Kidney (tissue), 13 donors: ENCODE measurements at regions not wholly inside any gene's neighbourhood (a gene's known extent, or its start where the extent isn't known, plus 50 kb on each side); places are given as distances from the start of the nearest gene placed in this dataset.

Source experiments
- DNase-seq, 5 donors: peaks; one replicate each; pipeline ENCODE4 v3.0.0-alpha.2; 2013 to 2020
- FAIRE-seq: peaks from 2 replicates; lab custom pipeline; 2012; peaks lifted over from hg19 to GRCh38; lab: Jason Lieb, UNC
- H3K27ac ChIP-seq, 2 donors: one replicate each; pipeline ENCODE4 v1.7.0; 2013; ENCODE audit warnings: low read depth in 2 of 2, low read length in 2 of 2, inconsistent platforms in 1 of 2
- H3K27me3 ChIP-seq: one replicate; pipeline ENCODE4 v1.7.1; 2013; ENCODE audit warnings: low read length, inconsistent platforms; ENCODE audit not compliant: control insufficient read depth, insufficient read depth
- H3K36me3 ChIP-seq, 3 donors: one replicate each; pipeline versions ENCODE4 v1.7.0 to v1.7.1; 2013; ENCODE audit warnings: low read length in 3 of 3, control low read depth in 1 of 3, inconsistent platforms in 1 of 3; ENCODE audit not compliant: insufficient read depth in 3 of 3, control insufficient read depth in 2 of 3
- H3K4me1 ChIP-seq, 3 donors: one replicate each; pipeline versions ENCODE4 v1.7.0 to v1.7.1; 2013; ENCODE audit warnings: low read length in 3 of 3, inconsistent platforms in 1 of 3, low read depth in 1 of 3; ENCODE audit not compliant: control insufficient read depth in 2 of 3, insufficient read depth in 2 of 3
- H3K4me3 ChIP-seq, 3 donors: one replicate each; pipeline versions ENCODE4 v1.7.0 to v1.8.1; 2013; ENCODE audit warnings: low read length in 3 of 3, control low read depth in 1 of 3, inconsistent platforms in 1 of 3
- H3K9ac ChIP-seq, 3 donors: one replicate each; pipeline versions ENCODE4 v1.7.0 to v1.7.1; 2013; ENCODE audit warnings: low read length in 3 of 3, control low read depth in 1 of 3, inconsistent platforms in 1 of 3
- H3K9me3 ChIP-seq, 3 donors: one replicate each; pipeline versions ENCODE4 v1.7.0 to v1.7.1; 2013; ENCODE audit warnings: low read length in 3 of 3, control low read depth in 1 of 3, inconsistent platforms in 1 of 3; ENCODE audit not compliant: control insufficient read depth in 2 of 3, insufficient read depth in 1 of 3
- CTCF ChIP-seq: IDR thresholded peaks from 3 replicates; pipeline ENCODE4 v1.5.1; 2012; ENCODE audit warnings: mild to moderate bottlenecking, moderate library complexity, borderline replicate concordance; ENCODE audit not compliant: insufficient read depth; ENCODE audit errors: extremely low read depth
- intact Hi-C: fragments of 100-400 bp; cut with DNase I; formaldehyde crosslinking; loops from one replicate; pipeline ENCODE4 v1.11.1; 2022
- donor health status: control.
- donor health status: control.
- donor health status: control.
- donor health status: control.
- donor health status: control.
- donor health status: DM: yes; HTN: yes; CAD: no.
- donor health status: Normal renal cell carcinoma (clear cell type).

- Histone ChIP-seq H3K4me1 (no peaks in the 10 kb centered on the region), H3K27ac (no peak overlapping the region), H3K27me3 (no peaks in the 10 kb centered on the region), H3K9ac (no peak overlapping the region), H3K36me3 (no peaks in the 10 kb centered on the region), H3K4me3 (no peak overlapping the region), H3K9me3 (no peaks in the 10 kb centered on the region)
- FAIRE-seq (no peak), DNase-seq (no peak)
- intact Hi-C loops, result no loop called here
- no peak for TF ChIP-seq CTCF
These were observed 119.3 kb upstream of the ZC3H12A start for GRCh38 chr1:37354876-37355650.

GRCh38 chr1:37358992-37359391 is 115.4 kb upstream of the ZC3H12A start:
- no peaks in the 10 kb centered on the region for H3K9me3 ChIP-seq
- no peak for FAIRE-seq
- H3K4me3 ChIP-seq, result no peak overlapping the region
- TF ChIP-seq CTCF, result no peak
- H3K36me3 ChIP-seq, result no peaks in the 10 kb centered on the region
- intact Hi-C loops, result no loop called here
- no peaks in the 10 kb centered on the region for H3K4me1 ChIP-seq
- no peak overlapping the region for H3K9ac ChIP-seq
- no peak for DNase-seq
- H3K27ac ChIP-seq, result no peak overlapping the region
- H3K27me3 ChIP-seq, result no peaks in the 10 kb centered on the region

GRCh38 chr1:37360011-37360410 is 114.4 kb upstream of the ZC3H12A start:
- Histone ChIP-seq H3K4me3 (no peak overlapping the region), H3K9ac (no peak overlapping the region), H3K27ac (no peak overlapping the region), H3K36me3 (no peaks in the 10 kb centered on the region), H3K9me3 (no peaks in the 10 kb centered on the region), H3K27me3 (no peaks in the 10 kb centered on the region), H3K4me1 (no peaks in the 10 kb centered on the region)
- DNase-seq (no peak), FAIRE-seq (no peak)
- no peak for TF ChIP-seq CTCF
- intact Hi-C loops, result no loop called here
